SW480 (cell line): ENCODE measurements at regions not wholly inside any gene's neighbourhood (a gene's known extent, or its start where the extent isn't known, plus 50 kb on each side); places are given as distances from the start of the nearest gene placed in this dataset.

Experiments used
- DNase-seq: peaks from one replicate; pipeline ENCODE4 v3.0.0-alpha.2; 2016; ENCODE audit warnings: low spot score

GRCh38 chr16:79369796-79370195, 230.7 kb downstream of the MAF start:
- no peak for DNase-seq

GRCh38 chr16:79367822-79368221, 232.7 kb downstream of the MAF start:
- DNase-seq: no peak

GRCh38 chr16:79366635-79367034, 233.9 kb downstream of the MAF start:
- DNase-seq: no peak

GRCh38 chr16:79365702-79366101, 234.8 kb downstream of the MAF start:
- no peak for DNase-seq

- DNase-seq: no peak
Measured at GRCh38 chr16:79363484-79363883, 237.1 kb downstream of the MAF start.

- no peak for DNase-seq
Measured at GRCh38 chr16:79363035-79363434, 237.5 kb downstream of the MAF start.

- DNase-seq: no peak
Measured at GRCh38 chr16:79362300-79362970, 238.1 kb downstream of the MAF start.

- DNase-seq: no peak
Measured at GRCh38 chr16:79361132-79361751, 239.3 kb downstream of the MAF start.

- DNase-seq: no peak
Measured at GRCh38 chr16:79360267-79360666, 240.3 kb downstream of the MAF start.

GRCh38 chr16:79359082-79359481, 241.5 kb downstream of the MAF start:
- DNase-seq: no peak

- DNase-seq: no peak
Measured at GRCh38 chr16:79358188-79358587, 242.3 kb downstream of the MAF start.

- DNase-seq: no peak
Measured at GRCh38 chr16:79355600-79356358, 244.8 kb downstream of the MAF start.

- no peak for DNase-seq
Measured at GRCh38 chr16:79351927-79352326, 248.6 kb downstream of the MAF start.

GRCh38 chr16:79349803-79350202, 250.7 kb downstream of the MAF start:
- DNase-seq: no peak

- no peak for DNase-seq
Measured at GRCh38 chr16:79348521-79349306, 251.8 kb downstream of the MAF start.

GRCh38 chr16:79347277-79347676, 253.3 kb downstream of the MAF start:
- DNase-seq: no peak

- DNase-seq: no peak
Measured at GRCh38 chr16:79339863-79340262, 260.7 kb downstream of the MAF start.

- DNase-seq: no peak
Measured at GRCh38 chr16:79337906-79338305, 262.6 kb downstream of the MAF start.

- DNase-seq: no peak
Measured at GRCh38 chr16:79336437-79337229, 263.9 kb downstream of the MAF start.

GRCh38 chr16:79334127-79334526, 266.4 kb downstream of the MAF start:
- DNase-seq: no peak

- DNase-seq: no peak
Measured at GRCh38 chr16:79331066-79331465, 269.5 kb downstream of the MAF start.

- DNase-seq: no peak
Measured at GRCh38 chr16:79329967-79330366, 270.6 kb downstream of the MAF start.
